ENCODE measurements at regions not wholly inside any gene's neighbourhood (a gene's known extent, or its start where the extent isn't known, plus 50 kb on each side); places are given as distances from the start of the nearest gene placed in this dataset.

- Histone ChIP-seq H3K4me3 (ENCODE audit: low read length in 2 of 2) (no peak overlapping the region), H3K4me1 (ENCODE audit: control insufficient read depth, insufficient read depth, low read length) (no peaks in the 10 kb centered on the region), H3K9me3 (ENCODE audit: control insufficient read depth in 2 of 2, low read length in 2 of 2) (no peaks in the 10 kb centered on the region), H3K9ac (ENCODE audit: low read length in 2 of 2) (no peak overlapping the region), H3K27ac (ENCODE audit: low read length) (no peak overlapping the region), H3K36me3 (ENCODE audit: control insufficient read depth in 2 of 2, insufficient read depth in 2 of 2, low read length in 2 of 2) (no peaks in the 10 kb centered on the region), H3K27me3 (ENCODE audit: control insufficient read depth in 1 of 2, insufficient read depth in 2 of 2, low read length in 2 of 2) (peaks cover 4 to 7% of the 10 kb centered on the region in 2 donors)
Measured at GRCh38 chr1:204736836-204737235, 51.3 kb upstream of the LRRN2 start.

GRCh38 chr1:204738506-204738905 is 53.0 kb upstream of the LRRN2 start:
- Histone ChIP-seq H3K9ac (ENCODE audit: low read length in 2 of 2) (no peak overlapping the region), H3K4me3 (ENCODE audit: low read length in 2 of 2) (no peak overlapping the region), H3K4me1 (ENCODE audit: control insufficient read depth, insufficient read depth, low read length) (no peaks in the 10 kb centered on the region), H3K27ac (ENCODE audit: low read length) (no peak overlapping the region), H3K27me3 (ENCODE audit: control insufficient read depth in 1 of 2, insufficient read depth in 2 of 2, low read length in 2 of 2) (peaks cover 4 to 5% of the 10 kb centered on the region in 2 donors), H3K9me3 (ENCODE audit: control insufficient read depth in 2 of 2, low read length in 2 of 2) (no peaks in the 10 kb centered on the region), H3K36me3 (ENCODE audit: control insufficient read depth in 2 of 2, insufficient read depth in 2 of 2, low read length in 2 of 2) (no peaks in the 10 kb centered on the region)

GRCh38 chr1:204740354-204740753 is 54.8 kb upstream of the LRRN2 start:
- Histone ChIP-seq H3K4me3 (ENCODE audit: low read length in 2 of 2) (no peak overlapping the region), H3K4me1 (ENCODE audit: control insufficient read depth, insufficient read depth, low read length) (no peaks in the 10 kb centered on the region), H3K27ac (ENCODE audit: low read length) (no peak overlapping the region), H3K9me3 (ENCODE audit: control insufficient read depth in 2 of 2, low read length in 2 of 2) (no peaks in the 10 kb centered on the region), H3K9ac (ENCODE audit: low read length in 2 of 2) (no peak overlapping the region), H3K36me3 (ENCODE audit: control insufficient read depth in 2 of 2, insufficient read depth in 2 of 2, low read length in 2 of 2) (no peaks in the 10 kb centered on the region), H3K27me3 (ENCODE audit: control insufficient read depth in 1 of 2, insufficient read depth in 2 of 2, low read length in 2 of 2) (no peaks in the 10 kb centered on the region)

GRCh38 chr1:204741440-204741839 is 55.9 kb upstream of the LRRN2 start:
- Histone ChIP-seq H3K4me1 (ENCODE audit: control insufficient read depth, insufficient read depth, low read length) (no peaks in the 10 kb centered on the region), H3K27ac (ENCODE audit: low read length) (no peak overlapping the region), H3K36me3 (ENCODE audit: control insufficient read depth in 2 of 2, insufficient read depth in 2 of 2, low read length in 2 of 2) (no peaks in the 10 kb centered on the region), H3K9ac (ENCODE audit: low read length in 2 of 2) (no peak overlapping the region), H3K27me3 (ENCODE audit: control insufficient read depth in 1 of 2, insufficient read depth in 2 of 2, low read length in 2 of 2) (no peaks in the 10 kb centered on the region), H3K9me3 (ENCODE audit: control insufficient read depth in 2 of 2, low read length in 2 of 2) (no peaks in the 10 kb centered on the region), H3K4me3 (ENCODE audit: low read length in 2 of 2) (no peak overlapping the region)

- no peaks in the 10 kb centered on the region for H3K4me1 ChIP-seq (ENCODE audit: control insufficient read depth, insufficient read depth, low read length)
- no peaks in the 10 kb centered on the region for H3K27me3 ChIP-seq (ENCODE audit: control insufficient read depth in 1 of 2, insufficient read depth in 2 of 2, low read length in 2 of 2)
- H3K9ac ChIP-seq (ENCODE audit: low read length in 2 of 2) = no peak overlapping the region
- no peak overlapping the region for H3K4me3 ChIP-seq (ENCODE audit: low read length in 2 of 2)
- H3K27ac ChIP-seq (ENCODE audit: low read length) = no peak overlapping the region
- no peaks in the 10 kb centered on the region for H3K36me3 ChIP-seq (ENCODE audit: control insufficient read depth in 2 of 2, insufficient read depth in 2 of 2, low read length in 2 of 2)
- no peaks in the 10 kb centered on the region for H3K9me3 ChIP-seq (ENCODE audit: control insufficient read depth in 2 of 2, low read length in 2 of 2)
Measured at GRCh38 chr1:204742676-204743251, 57.2 kb upstream of the LRRN2 start.

- H3K27me3 ChIP-seq (ENCODE audit: control insufficient read depth in 1 of 2, insufficient read depth in 2 of 2, low read length in 2 of 2) = no peaks in the 10 kb centered on the region
- no peaks in the 10 kb centered on the region for H3K4me1 ChIP-seq (ENCODE audit: control insufficient read depth, insufficient read depth, low read length)
- H3K27ac ChIP-seq (ENCODE audit: low read length) = no peak overlapping the region
- no peak overlapping the region for H3K4me3 ChIP-seq (ENCODE audit: low read length in 2 of 2)
- no peaks in the 10 kb centered on the region for H3K9me3 ChIP-seq (ENCODE audit: control insufficient read depth in 2 of 2, low read length in 2 of 2)
- H3K36me3 ChIP-seq (ENCODE audit: control insufficient read depth in 2 of 2, insufficient read depth in 2 of 2, low read length in 2 of 2) = no peaks in the 10 kb centered on the region
- H3K9ac ChIP-seq (ENCODE audit: low read length in 2 of 2) = no peak overlapping the region
Measured at GRCh38 chr1:204744107-204744779, 58.7 kb upstream of the LRRN2 start.

- Histone ChIP-seq H3K27ac (ENCODE audit: low read length) (no peak overlapping the region), H3K4me1 (ENCODE audit: control insufficient read depth, insufficient read depth, low read length) (no peaks in the 10 kb centered on the region), H3K9me3 (ENCODE audit: control insufficient read depth in 2 of 2, low read length in 2 of 2) (no peaks in the 10 kb centered on the region), H3K36me3 (ENCODE audit: control insufficient read depth in 2 of 2, insufficient read depth in 2 of 2, low read length in 2 of 2) (no peaks in the 10 kb centered on the region), H3K27me3 (ENCODE audit: control insufficient read depth in 1 of 2, insufficient read depth in 2 of 2, low read length in 2 of 2) (no peaks in the 10 kb centered on the region), H3K9ac (ENCODE audit: low read length in 2 of 2) (no peak overlapping the region), H3K4me3 (ENCODE audit: low read length in 2 of 2) (no peak overlapping the region)
Measured at GRCh38 chr1:204746838-204747442, 61.4 kb upstream of the LRRN2 start.

- Histone ChIP-seq H3K4me3 (ENCODE audit: low read length in 2 of 2) (no peak overlapping the region), H3K4me1 (ENCODE audit: control insufficient read depth, insufficient read depth, low read length) (no peaks in the 10 kb centered on the region), H3K9ac (ENCODE audit: low read length in 2 of 2) (no peak overlapping the region), H3K27ac (ENCODE audit: low read length) (no peak overlapping the region), H3K36me3 (ENCODE audit: control insufficient read depth in 2 of 2, insufficient read depth in 2 of 2, low read length in 2 of 2) (no peaks in the 10 kb centered on the region), H3K9me3 (ENCODE audit: control insufficient read depth in 2 of 2, low read length in 2 of 2) (no peaks in the 10 kb centered on the region), H3K27me3 (ENCODE audit: control insufficient read depth in 1 of 2, insufficient read depth in 2 of 2, low read length in 2 of 2) (peaks cover 0 to 5% of the 10 kb centered on the region in 2 donors)
Measured at GRCh38 chr1:204751480-204751879, 65.9 kb upstream of the LRRN2 start.

- peaks cover 0 to 5% of the 10 kb centered on the region in 2 donors for H3K27me3 ChIP-seq (ENCODE audit: control insufficient read depth in 1 of 2, insufficient read depth in 2 of 2, low read length in 2 of 2)
- no peaks in the 10 kb centered on the region for H3K4me1 ChIP-seq (ENCODE audit: control insufficient read depth, insufficient read depth, low read length)
- H3K4me3 ChIP-seq (ENCODE audit: low read length in 2 of 2) = no peak overlapping the region
- no peaks in the 10 kb centered on the region for H3K9me3 ChIP-seq (ENCODE audit: control insufficient read depth in 2 of 2, low read length in 2 of 2)
- no peak overlapping the region for H3K27ac ChIP-seq (ENCODE audit: low read length)
- H3K36me3 ChIP-seq (ENCODE audit: control insufficient read depth in 2 of 2, insufficient read depth in 2 of 2, low read length in 2 of 2) = no peaks in the 10 kb centered on the region
- H3K9ac ChIP-seq (ENCODE audit: low read length in 2 of 2) = no peak overlapping the region
Measured at GRCh38 chr1:204751883-204752687, 66.5 kb upstream of the LRRN2 start.

- Histone ChIP-seq H3K36me3 (ENCODE audit: control insufficient read depth in 2 of 2, insufficient read depth in 2 of 2, low read length in 2 of 2) (no peaks in the 10 kb centered on the region), H3K4me1 (ENCODE audit: control insufficient read depth, insufficient read depth, low read length) (no peaks in the 10 kb centered on the region), H3K9ac (ENCODE audit: low read length in 2 of 2) (no peak overlapping the region), H3K27ac (ENCODE audit: low read length) (no peak overlapping the region), H3K9me3 (ENCODE audit: control insufficient read depth in 2 of 2, low read length in 2 of 2) (no peaks in the 10 kb centered on the region), H3K4me3 (ENCODE audit: low read length in 2 of 2) (no peak overlapping the region), H3K27me3 (ENCODE audit: control insufficient read depth in 1 of 2, insufficient read depth in 2 of 2, low read length in 2 of 2) (peaks cover 0 to 5% of the 10 kb centered on the region in 2 donors)
Measured at GRCh38 chr1:204752688-204753040, 67.1 kb upstream of the LRRN2 start.

Measured in stomach smooth muscle (tissue), 2 donors.